H9 (cell line): ENCODE measurements at regions not wholly inside any gene's neighbourhood (a gene's known extent, or its start where the extent isn't known, plus 50 kb on each side); places are given as distances from the start of the nearest gene placed in this dataset.
A peak's percentile ranks its signal among the peaks of the same experiment; 100 is the strongest.

Experiments used
- DNase-seq: peaks from one replicate; pipeline ENCODE4 v3.0.0-alpha.2; 2017
- H2AFZ ChIP-seq: one replicate; pipeline ENCODE4 v1.6.1; 2013; ENCODE audit warnings: mild to moderate bottlenecking, low read length, control low read depth, moderate library complexity
- H2AK5ac ChIP-seq: 2 replicates; pipeline ENCODE4 v1.6.1; 2013; ENCODE audit warnings: low read length, control low read depth, mixed read lengths; ENCODE audit not compliant: insufficient read length
- H2BK120ac ChIP-seq: one replicate; pipeline ENCODE4 v1.6.1; 2013; ENCODE audit warnings: low read depth, mild to moderate bottlenecking, low read length, control low read depth, inconsistent platforms; ENCODE audit not compliant: poor library complexity, severe bottlenecking
- H2BK12ac ChIP-seq: 2 replicates; pipeline ENCODE4 v1.6.1; 2013; ENCODE audit warnings: low read length, control low read depth, mixed read lengths, low read depth; ENCODE audit not compliant: insufficient read length
- H2BK15ac ChIP-seq: 2 replicates; pipeline ENCODE4 v1.6.1; 2013; ENCODE audit warnings: low read depth, low read length, control low read depth
- H2BK20ac ChIP-seq: one replicate; pipeline ENCODE4 v1.6.1; 2013; ENCODE audit warnings: low read depth, mild to moderate bottlenecking, low read length, control low read depth, inconsistent platforms; ENCODE audit not compliant: poor library complexity, severe bottlenecking
- H2BK5ac ChIP-seq: 2 replicates; pipeline ENCODE4 v1.6.1; 2013; ENCODE audit warnings: low read length, control low read depth, mixed read lengths; ENCODE audit not compliant: insufficient read length
- H3K14ac ChIP-seq: 2 replicates; pipeline ENCODE4 v1.6.1; 2013; ENCODE audit warnings: low read length, control low read depth; ENCODE audit not compliant: insufficient read depth
- H3K18ac ChIP-seq: 2 replicates; pipeline ENCODE4 v1.6.1; 2013; ENCODE audit warnings: low read depth, mild to moderate bottlenecking, mixed read lengths, low read length, control low read depth; ENCODE audit not compliant: insufficient read length
- H3K23ac ChIP-seq: 2 replicates; pipeline ENCODE4 v1.6.1; 2013; ENCODE audit warnings: low read length, control low read depth, mixed read lengths, low read depth; ENCODE audit not compliant: insufficient read length
- H3K23me2 ChIP-seq: 2 replicates; pipeline ENCODE4 v1.6.1; 2013; ENCODE audit warnings: low read depth, mild to moderate bottlenecking, mixed read lengths, low read length, control low read depth; ENCODE audit not compliant: insufficient read length, poor library complexity, severe bottlenecking
- H3K27ac ChIP-seq: 2 replicates; pipeline ENCODE4 v1.5.1; 2013; ENCODE audit warnings: low read length, control low read depth, mixed read lengths, low read depth; ENCODE audit not compliant: insufficient read length
- H3K27me3 ChIP-seq: 2 replicates; pipeline ENCODE4 v1.6.1; 2013; ENCODE audit warnings: low read length, control low read depth, inconsistent platforms; ENCODE audit not compliant: insufficient read depth
- H3K4ac ChIP-seq: 2 replicates; pipeline ENCODE4 v1.6.1; 2013; ENCODE audit warnings: low read depth, mild to moderate bottlenecking, control low read depth, inconsistent platforms, low read length, moderate library complexity
- H3K4me1 ChIP-seq: 2 replicates; pipeline ENCODE4 v1.6.1; 2013; ENCODE audit warnings: low read length, control low read depth, inconsistent platforms; ENCODE audit not compliant: insufficient read depth
- H3K4me2 ChIP-seq: 2 replicates; pipeline ENCODE4 v1.6.1; 2013; ENCODE audit warnings: low read length, control low read depth, mixed read lengths; ENCODE audit not compliant: insufficient read length, insufficient read depth
- H3K56ac ChIP-seq: 2 replicates; pipeline ENCODE4 v1.6.1; 2013; ENCODE audit warnings: low read depth, mild to moderate bottlenecking, mixed read lengths, low read length, control low read depth; ENCODE audit not compliant: insufficient read length
- H3K79me1 ChIP-seq: 2 replicates; pipeline ENCODE4 v1.6.1; 2013; ENCODE audit warnings: low read depth, mild to moderate bottlenecking, moderate library complexity, low read length, control low read depth, inconsistent platforms; ENCODE audit not compliant: insufficient read depth, poor library complexity, severe bottlenecking
- H3K79me2 ChIP-seq: 2 replicates; pipeline ENCODE4 v1.6.1; 2013; ENCODE audit warnings: low read length, control low read depth, inconsistent platforms; ENCODE audit not compliant: insufficient read depth
- H3K9ac ChIP-seq: 2 replicates; pipeline ENCODE4 v1.6.1; 2013; ENCODE audit warnings: low read length, control low read depth, mixed read lengths; ENCODE audit not compliant: insufficient read length; ENCODE audit errors: extremely low read depth
- H3K9me3 ChIP-seq: one replicate; pipeline ENCODE4 v1.6.1; 2013; ENCODE audit warnings: low read depth, low read length, inconsistent platforms; ENCODE audit not compliant: control insufficient read depth
- H3T11ph ChIP-seq: one replicate; pipeline ENCODE4 v1.6.1; 2013; ENCODE audit warnings: mild to moderate bottlenecking, low read length, control low read depth, inconsistent platforms
- H4K20me1 ChIP-seq: one replicate; pipeline ENCODE4 v1.6.1; 2013; ENCODE audit not compliant: control insufficient read depth, insufficient read length, insufficient read depth
- H4K5ac ChIP-seq: 2 replicates; pipeline ENCODE4 v1.6.1; 2013; ENCODE audit warnings: low read depth, mild to moderate bottlenecking, mixed read lengths, low read length, control low read depth; ENCODE audit not compliant: insufficient read length
- H4K8ac ChIP-seq: replicated peaks from 2 replicates; pipeline ENCODE4 v1.6.1; 2013; ENCODE audit warnings: low read length, control low read depth, mixed read lengths, low read depth; ENCODE audit not compliant: insufficient read length
- H4K91ac ChIP-seq: 2 replicates; pipeline ENCODE4 v1.6.1; 2013; ENCODE audit warnings: low read depth, mild to moderate bottlenecking, moderate library complexity, mixed read lengths, low read length, control low read depth; ENCODE audit not compliant: insufficient read length
- H3K27ac Mint-ChIP-seq, 3 experiments: 2 replicates in 2 of 3; 3 replicates in 1 of 3; pipeline ENCODE4 v1.8.0; 2020 to 2021; ENCODE audit warnings: mixed read lengths in 3 of 3, mild to moderate bottlenecking in 1 of 3, moderate library complexity in 1 of 3
- H3K27me3 Mint-ChIP-seq: 2 replicates; pipeline ENCODE4 v1.8.0; 2021; ENCODE audit warnings: low read depth, mild to moderate bottlenecking, moderate library complexity, mixed read lengths
- H3K36me3 Mint-ChIP-seq, 3 experiments: 2 replicates in 2 of 3; 3 replicates in 1 of 3; pipeline ENCODE4 v1.8.0; 2020 to 2021; ENCODE audit warnings: low read depth in 3 of 3, mixed read lengths in 3 of 3; ENCODE audit not compliant: insufficient read depth in 1 of 3
- H3K4me1 Mint-ChIP-seq, 2 experiments: 2 replicates each; pipeline ENCODE4 v1.8.0; 2020; ENCODE audit warnings: mixed read lengths in 2 of 2
- H3K4me3 Mint-ChIP-seq, 2 experiments: 2 replicates in 1 of 2; 3 replicates in 1 of 2; pipeline ENCODE4 v1.8.0; 2020 to 2021; ENCODE audit warnings: mild to moderate bottlenecking in 2 of 2, mixed read lengths in 2 of 2, moderate library complexity in 1 of 2
- H3K9me3 Mint-ChIP-seq, 2 experiments: 2 replicates in 1 of 2; 3 replicates in 1 of 2; pipeline ENCODE4 v1.8.0; 2020; ENCODE audit warnings: mild to moderate bottlenecking in 2 of 2, mixed read lengths in 2 of 2, moderate library complexity in 1 of 2
- CTCF ChIP-seq: fragments of 200-600 bp; sonication (generic); conservative IDR thresholded peaks from 3 replicates; pipeline ENCODE4 v1.8.0; 2021; ENCODE audit warnings: antibody characterized with exemption, mild to moderate bottlenecking
- WGBS: extraction: QIAGEN DNeasy Blood & Tissue Kit; methylation state at CpG from one replicate; pipeline ENCODE4 v1.1.7; 2013; ENCODE audit warnings: missing lambda C conversion rate, low lambda C conversion rate, mixed read lengths; ENCODE audit not compliant: insufficient read length; ENCODE audit errors: extremely low coverage; 5-methylcytosine and 5-hydroxymethylcytosine counted together

- Histone ChIP-seq H2BK12ac (no peak overlapping the region), H3K79me2 (no peaks in the 10 kb centered on the region), H2AK5ac (no peak overlapping the region), H3T11ph (no peak overlapping the region), H4K5ac (no peak overlapping the region), H2BK15ac (no peak overlapping the region), H3K56ac (no peak overlapping the region), H2AFZ (no peak overlapping the region), H3K23me2 (no peaks in the 10 kb centered on the region), H3K27me3 (no peaks in the 10 kb centered on the region), H3K14ac (no peak overlapping the region), H3K18ac (no peak overlapping the region), H2BK20ac (no peak overlapping the region), H3K79me1 (no peaks in the 10 kb centered on the region), H4K8ac (no peak overlapping the region), H3K4ac (no peak overlapping the region), H3K23ac (no peak overlapping the region), H3K27ac (no peak overlapping the region), H3K4me1 (no peaks in the 10 kb centered on the region; the same call in 1 of the 2 replicates), H4K91ac (no peak overlapping the region), H3K9me3 (no peaks in the 10 kb centered on the region), H2BK120ac (no peak overlapping the region), H2BK5ac (no peak overlapping the region), H3K9ac (no peak overlapping the region), H4K20me1 (no peaks in the 10 kb centered on the region), H3K4me2 (no peak overlapping the region)
- TF ChIP-seq CTCF, result no peak
- Mint-ChIP-seq H3K36me3 (peaks cover 0 to 8% (median 4%) of the 10 kb centered on the region in 3 experiments; a peak in 5 of 7 replicates), H3K27ac (peak overlapping the region; percentile 69 to 98 (median 96)), H3K4me3 (peak overlapping the region in 1 of 2 experiments; percentile 60; a peak in 2 of 5 replicates), H3K27me3 (no peaks in the 10 kb centered on the region), H3K4me1 (peaks cover 33 to 39% of the 10 kb centered on the region in 2 experiments), H3K9me3 (peaks cover 0 to 3% of the 10 kb centered on the region in 2 experiments; a peak in 1 of 5 replicates)
- WGBS, result no CpG with 5 or more reads among the region's 5 CpGs
- peak; percentile 52 for DNase-seq
These were observed 1343.8 kb upstream of the LRRTM1 start for GRCh38 chr2:81648370-81648769.
